BLaER1 treated with 17β-estradiol and CSF1 and Interleukin-3, amounts not matched to agents 10 nM and 100 nM (cell line): ENCODE measurements at regions not wholly inside any gene's neighbourhood (a gene's known extent, or its start where the extent isn't known, plus 50 kb on each side); places are given as distances from the start of the nearest gene placed in this dataset.

Source experiments
- H3K27ac ChIP-seq, 11 experiments: shearing (Covaris generic); formaldehyde crosslinking; 2 replicates each; pipeline ENCODE4 v1.8.1; 2022
- H3K27me3 ChIP-seq, 11 experiments: shearing (Covaris generic); formaldehyde crosslinking; 2 replicates each; pipeline ENCODE4 v1.8.1; 2022
- H3K36me3 ChIP-seq, 11 experiments: shearing (Covaris generic); formaldehyde crosslinking; 2 replicates each; pipeline ENCODE4 v1.8.1; 2022
- H3K4me1 ChIP-seq, 10 experiments: shearing (Covaris generic); formaldehyde crosslinking; 2 replicates each; pipeline ENCODE4 v1.8.1; 2022
- H3K4me2 ChIP-seq, 11 experiments: shearing (Covaris generic); formaldehyde crosslinking; 2 replicates each; pipeline ENCODE4 v1.8.1; 2022
- H3K4me3 ChIP-seq, 10 experiments: shearing (Covaris generic); formaldehyde crosslinking; 2 replicates each; pipeline ENCODE4 v1.8.1; 2022
- H3K9ac ChIP-seq, 11 experiments: shearing (Covaris generic); formaldehyde crosslinking; 2 replicates each; pipeline ENCODE4 v1.8.1; 2022
- H3K9me3 ChIP-seq, 11 experiments: shearing (Covaris generic); formaldehyde crosslinking; replicated peaks in 1 of 11; 2 replicates each; pipeline ENCODE4 v1.8.1; 2022
- H4K20me1 ChIP-seq, 11 experiments: shearing (Covaris generic); formaldehyde crosslinking; 2 replicates each; pipeline ENCODE4 v1.8.1; 2022
- Cebpa-rat ChIP-seq, 11 experiments: shearing (Covaris generic); IDR thresholded peaks; 2 replicates each; pipeline ENCODE4 v1.8.1; 2022

DNA sequence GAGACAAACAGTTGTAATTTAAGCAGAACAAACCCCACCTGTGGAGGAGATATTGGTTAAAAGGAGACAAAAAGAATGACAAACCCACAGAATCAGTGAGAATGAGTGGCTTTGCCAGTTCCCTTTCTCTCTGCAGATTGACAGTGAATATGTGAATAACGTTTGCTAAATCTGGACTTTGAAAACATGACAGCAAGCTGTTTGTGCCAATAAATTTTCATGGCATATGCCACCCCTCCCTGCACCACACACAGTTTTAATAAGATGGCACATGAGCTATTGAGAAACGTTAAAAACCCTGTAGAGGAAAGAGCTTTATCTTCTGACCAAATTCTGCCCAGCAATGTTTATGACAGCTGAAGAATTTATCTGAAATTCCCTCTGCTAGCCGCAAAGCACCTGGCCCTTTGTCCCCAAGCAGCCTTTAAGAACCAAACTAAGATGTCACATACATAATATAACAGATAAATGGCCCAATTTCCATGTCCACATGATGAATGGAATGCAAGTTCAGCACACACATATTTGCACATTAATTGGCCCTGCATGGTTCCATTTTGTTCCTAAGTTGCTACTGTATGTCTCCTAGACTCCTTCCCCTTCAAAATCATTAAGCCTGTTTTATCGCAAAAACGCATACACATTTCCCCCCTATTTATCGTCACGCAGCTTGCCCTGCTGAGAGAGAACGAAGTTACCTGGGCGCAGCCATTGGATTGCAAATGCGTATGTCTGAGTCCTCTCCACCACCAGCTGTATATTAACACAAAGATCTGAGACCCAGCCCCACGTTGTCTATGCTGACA lies 773.5 kb upstream of the EEF2KMT start:
- Histone ChIP-seq H4K20me1 (no peaks in the 10 kb centered on the region), H3K9ac (no peak overlapping the region), H3K4me3 (no peak overlapping the region), H3K36me3 (no peaks in the 10 kb centered on the region), H3K4me2 (no peak overlapping the region), H3K27ac (no peak overlapping the region), H3K9me3 (no peaks in the 10 kb centered on the region), H3K4me1 (peaks cover 0 to 8% (median 0%) of the 10 kb centered on the region in 10 experiments; a peak in 8 of 20 replicates), H3K27me3 (no peaks in the 10 kb centered on the region)
- TF ChIP-seq Cebpa-rat (IDR thresholded peaks at IDR 0.05): no peak

DNA sequence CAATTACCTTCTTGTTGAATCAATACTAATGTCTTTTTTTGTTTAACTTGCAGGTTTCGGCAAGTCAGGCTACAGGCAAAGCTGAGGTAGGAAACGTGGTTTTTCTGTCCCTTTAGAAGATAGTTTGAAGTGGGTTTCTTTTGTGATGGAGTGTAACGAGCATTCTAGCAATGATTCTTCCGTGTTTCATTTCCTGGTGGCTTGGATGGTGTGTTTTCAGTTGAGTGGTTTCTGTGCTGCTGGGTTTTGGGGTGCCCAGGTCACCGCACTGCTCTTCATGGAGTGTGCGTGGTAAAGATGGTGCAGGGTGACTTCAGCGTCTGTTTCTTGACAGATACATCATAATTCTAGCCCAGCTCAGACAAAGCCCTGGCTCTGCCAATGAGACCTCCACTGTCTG lies 769.7 kb upstream of the EEF2KMT start:
- Histone ChIP-seq H3K4me3 (no peak overlapping the region), H3K9ac (no peak overlapping the region), H3K27me3 (no peaks in the 10 kb centered on the region), H4K20me1 (no peaks in the 10 kb centered on the region), H3K36me3 (no peaks in the 10 kb centered on the region), H3K9me3 (no peaks in the 10 kb centered on the region), H3K27ac (no peak overlapping the region), H3K4me1 (peaks cover 0 to 8% (median 0%) of the 10 kb centered on the region in 10 experiments; a peak in 8 of 20 replicates), H3K4me2 (peak overlapping the region in 7 of 11 experiments; percentile 3 to 46 (median 19); a peak in 8 of 22 replicates)
- TF ChIP-seq Cebpa-rat (IDR thresholded peaks at IDR 0.05): no peak

DNA sequence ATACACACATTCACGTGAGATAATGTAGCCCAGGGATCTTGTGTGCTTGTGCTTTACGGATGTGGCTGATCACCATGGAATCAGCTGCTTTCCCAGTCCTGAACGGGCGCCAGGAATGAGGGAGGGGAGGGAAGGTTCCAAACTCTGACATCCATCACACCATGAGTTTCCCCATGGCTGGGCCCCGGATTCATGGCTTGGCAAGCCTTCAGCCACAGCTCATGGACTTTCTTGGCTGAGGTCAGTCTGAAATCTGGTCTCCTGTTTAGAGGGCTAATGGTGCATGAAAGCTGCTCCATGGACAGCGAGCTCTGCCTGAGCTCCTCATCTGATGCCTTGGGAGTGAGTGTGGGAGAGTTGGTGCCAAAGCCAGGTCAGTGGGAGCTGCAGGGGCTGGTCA lies 767.6 kb upstream of the EEF2KMT start:
- Histone ChIP-seq H3K9ac (no peak overlapping the region), H4K20me1 (no peaks in the 10 kb centered on the region), H3K36me3 (no peaks in the 10 kb centered on the region), H3K4me3 (no peak overlapping the region), H3K27me3 (no peaks in the 10 kb centered on the region), H3K4me2 (no peak overlapping the region), H3K27ac (no peak overlapping the region), H3K4me1 (peaks cover 0 to 8% (median 0%) of the 10 kb centered on the region in 10 experiments; a peak in 8 of 20 replicates), H3K9me3 (no peaks in the 10 kb centered on the region)
- no peak for TF ChIP-seq Cebpa-rat (IDR thresholded peaks at IDR 0.05)

DNA sequence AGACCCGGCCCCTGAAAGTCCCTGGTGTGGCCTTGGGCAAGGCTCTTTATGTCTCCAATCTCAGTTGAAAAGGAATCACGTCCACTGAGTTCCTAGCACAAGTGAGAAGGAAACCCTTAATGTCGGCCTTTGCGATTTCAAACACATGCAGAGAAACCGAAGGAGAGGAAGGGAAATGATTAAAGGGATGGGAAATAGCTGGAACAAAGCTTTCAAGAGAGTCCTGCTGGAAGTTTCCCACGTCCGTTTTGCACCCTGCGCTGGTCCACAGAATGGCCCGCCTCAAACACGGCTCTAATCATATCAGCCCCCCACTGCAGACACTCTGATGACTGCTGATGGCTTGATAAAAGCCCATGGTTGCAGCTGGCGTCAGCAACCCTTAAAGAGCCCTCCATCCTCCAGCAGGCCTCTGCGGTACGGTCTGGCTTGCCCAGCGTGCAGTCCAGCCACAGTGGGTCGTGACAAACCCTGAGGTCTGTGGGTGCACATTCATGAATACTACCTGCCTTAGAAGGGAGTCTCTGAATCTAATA lies 765.5 kb upstream of the EEF2KMT start:
- Histone ChIP-seq H3K27me3 (no peaks in the 10 kb centered on the region), H3K4me2 (no peak overlapping the region), H3K9me3 (no peaks in the 10 kb centered on the region), H3K4me1 (peaks cover 0 to 8% (median 0%) of the 10 kb centered on the region in 10 experiments; a peak in 8 of 20 replicates), H3K36me3 (no peaks in the 10 kb centered on the region), H3K9ac (no peak overlapping the region), H3K4me3 (no peak overlapping the region), H4K20me1 (no peaks in the 10 kb centered on the region), H3K27ac (no peak overlapping the region)
- no peak for TF ChIP-seq Cebpa-rat (IDR thresholded peaks at IDR 0.05)

DNA sequence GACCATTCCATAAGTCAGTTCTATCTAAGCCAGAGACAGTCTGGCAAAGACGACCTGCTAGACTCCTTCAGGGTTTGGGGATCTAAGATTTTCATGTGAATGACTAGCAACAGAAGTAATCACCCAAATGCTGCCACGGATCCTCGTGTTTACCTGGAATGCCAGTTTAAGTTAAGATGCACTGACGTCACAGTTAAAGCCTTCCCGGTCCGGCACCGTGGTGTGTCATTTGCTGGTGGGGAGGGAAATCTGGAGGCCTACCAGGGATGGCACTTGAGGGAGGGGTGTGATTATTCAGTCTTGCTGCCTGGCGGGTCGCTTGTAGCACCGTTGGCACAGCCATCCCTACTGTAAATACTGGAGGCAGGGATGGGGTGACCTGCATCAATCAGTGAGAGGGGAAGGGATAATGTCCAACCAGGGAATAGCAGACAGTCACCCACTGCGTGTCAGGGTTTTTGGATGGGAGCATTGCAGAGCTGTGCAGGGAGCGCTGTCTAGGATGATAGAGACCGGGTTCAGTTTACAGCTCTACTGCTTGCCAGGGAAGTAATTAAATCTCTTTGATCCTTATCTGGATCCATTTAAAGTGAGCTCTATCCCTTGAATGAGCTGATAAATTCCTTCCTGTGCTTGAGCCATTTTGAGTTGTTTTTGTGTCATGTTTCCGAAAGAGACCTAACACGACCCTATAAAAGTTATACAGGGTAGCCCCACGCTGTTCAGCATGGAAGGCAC lies 764.7 kb upstream of the EEF2KMT start:
- no peaks in the 10 kb centered on the region for H3K9me3 ChIP-seq
- no peaks in the 10 kb centered on the region for H4K20me1 ChIP-seq
- no peaks in the 10 kb centered on the region for H3K36me3 ChIP-seq
- TF ChIP-seq Cebpa-rat (IDR thresholded peaks at IDR 0.05): no peak
- peaks cover 0 to 7% (median 0%) of the 10 kb centered on the region in 10 experiments; a peak in 8 of 20 replicates for H3K4me1 ChIP-seq
- no peak overlapping the region for H3K4me3 ChIP-seq
- H3K4me2 ChIP-seq: no peak overlapping the region
- H3K27me3 ChIP-seq: no peaks in the 10 kb centered on the region
- no peak overlapping the region for H3K9ac ChIP-seq
- no peak overlapping the region for H3K27ac ChIP-seq

DNA sequence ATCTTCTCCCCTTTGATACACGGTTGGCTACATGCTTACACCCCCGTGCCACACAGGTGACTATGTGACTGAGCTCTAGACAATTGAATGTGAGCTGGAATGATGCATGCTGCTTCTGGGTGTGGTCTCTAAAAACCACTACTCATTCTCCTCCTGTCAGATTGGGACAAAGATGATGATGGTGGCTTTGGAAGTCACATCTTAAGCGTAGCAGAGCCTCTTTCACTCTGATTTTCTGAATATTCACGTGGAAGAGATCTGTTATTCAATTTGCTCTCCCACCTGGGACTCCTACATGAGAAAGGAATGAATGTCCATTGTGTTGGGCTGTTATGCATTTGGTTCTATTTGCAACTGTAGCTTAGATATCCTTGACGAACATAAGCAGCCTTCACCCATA lies 763.6 kb upstream of the EEF2KMT start:
- no peaks in the 10 kb centered on the region for H3K4me1 ChIP-seq
- H3K9me3 ChIP-seq: no peaks in the 10 kb centered on the region
- no peak overlapping the region for H3K4me2 ChIP-seq
- H3K27me3 ChIP-seq: no peaks in the 10 kb centered on the region
- H3K4me3 ChIP-seq: no peak overlapping the region
- H3K9ac ChIP-seq: no peak overlapping the region
- H3K36me3 ChIP-seq: no peaks in the 10 kb centered on the region
- no peaks in the 10 kb centered on the region for H4K20me1 ChIP-seq
- no peak overlapping the region for H3K27ac ChIP-seq
- TF ChIP-seq Cebpa-rat (IDR thresholded peaks at IDR 0.05): no peak

DNA sequence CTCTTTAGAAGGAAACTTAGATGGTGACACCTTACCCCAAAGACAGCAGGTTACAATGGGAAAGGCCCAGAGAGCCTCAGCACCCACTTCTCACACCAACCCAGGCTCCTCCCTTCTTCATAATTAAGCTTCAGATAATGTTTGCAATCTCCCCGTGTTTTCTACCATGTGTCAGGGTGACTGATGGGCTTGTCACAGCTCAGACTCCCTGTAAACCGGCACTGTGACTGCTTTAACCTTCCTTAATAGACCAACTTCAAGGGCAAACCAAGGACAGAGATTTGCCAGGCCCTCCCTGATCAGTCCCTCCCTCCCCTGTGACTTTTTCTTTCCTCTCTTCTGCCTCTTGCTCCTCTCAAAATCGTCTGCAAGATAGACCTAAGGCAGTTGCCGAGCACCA lies 760.6 kb upstream of the EEF2KMT start:
- no peak overlapping the region for H3K4me2 ChIP-seq
- no peak for TF ChIP-seq Cebpa-rat (IDR thresholded peaks at IDR 0.05)
- H3K9me3 ChIP-seq: no peaks in the 10 kb centered on the region
- H3K27ac ChIP-seq: no peak overlapping the region
- H4K20me1 ChIP-seq: no peaks in the 10 kb centered on the region
- H3K9ac ChIP-seq: no peak overlapping the region
- no peaks in the 10 kb centered on the region for H3K36me3 ChIP-seq
- H3K27me3 ChIP-seq: no peaks in the 10 kb centered on the region
- no peak overlapping the region for H3K4me3 ChIP-seq
- H3K4me1 ChIP-seq: no peaks in the 10 kb centered on the region

DNA sequence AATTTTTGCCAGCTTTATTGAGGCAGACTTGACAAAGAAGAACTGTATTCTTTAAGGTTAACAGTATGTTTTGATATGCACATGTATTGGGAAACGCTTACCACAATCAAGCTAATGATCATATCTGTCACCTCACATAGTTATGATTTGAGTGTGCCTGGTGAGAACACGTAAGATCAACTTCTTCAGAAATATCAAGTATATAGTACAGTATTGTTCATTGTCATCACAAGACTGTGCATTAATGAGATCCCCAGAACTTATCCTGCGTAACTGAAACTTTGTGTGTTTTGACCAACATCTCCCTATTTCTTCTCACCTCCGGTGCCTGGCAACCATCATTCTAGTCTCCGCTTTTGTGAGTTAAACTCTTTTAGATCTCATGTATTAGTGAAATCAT lies 756.4 kb upstream of the EEF2KMT start:
- no peaks in the 10 kb centered on the region for H3K36me3 ChIP-seq
- no peaks in the 10 kb centered on the region for H4K20me1 ChIP-seq
- no peaks in the 10 kb centered on the region for H3K27me3 ChIP-seq
- H3K4me3 ChIP-seq: no peak overlapping the region
- no peaks in the 10 kb centered on the region for H3K9me3 ChIP-seq
- no peak overlapping the region for H3K27ac ChIP-seq
- no peak for TF ChIP-seq Cebpa-rat (IDR thresholded peaks at IDR 0.05)
- no peak overlapping the region for H3K9ac ChIP-seq
- H3K4me1 ChIP-seq: no peaks in the 10 kb centered on the region
- H3K4me2 ChIP-seq: no peak overlapping the region

DNA sequence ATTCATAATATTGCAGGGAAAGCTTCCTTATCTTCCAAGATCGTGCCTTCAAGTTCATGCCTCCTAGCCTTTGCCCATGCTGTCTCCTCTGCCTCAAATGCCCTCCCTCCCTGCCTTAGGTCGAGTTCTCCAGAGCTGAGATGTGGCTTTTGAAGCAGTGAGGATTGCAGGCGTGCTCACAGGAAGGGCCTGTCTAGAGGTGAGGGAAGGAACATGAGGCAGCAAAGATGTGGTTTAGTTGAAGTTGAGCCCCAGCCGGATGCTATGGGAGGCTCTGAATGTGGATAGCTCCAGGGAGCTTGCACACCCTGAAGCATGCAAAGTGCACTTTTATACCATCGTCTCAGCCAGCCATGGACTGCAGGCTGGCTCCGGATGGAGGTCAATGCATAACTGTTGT lies 754.6 kb upstream of the EEF2KMT start:
- Histone ChIP-seq H3K4me1 (no peaks in the 10 kb centered on the region), H3K9ac (no peak overlapping the region), H3K27me3 (no peaks in the 10 kb centered on the region), H4K20me1 (no peaks in the 10 kb centered on the region), H3K4me3 (no peak overlapping the region), H3K27ac (no peak overlapping the region), H3K4me2 (no peak overlapping the region), H3K36me3 (no peaks in the 10 kb centered on the region), H3K9me3 (no peaks in the 10 kb centered on the region)
- TF ChIP-seq Cebpa-rat (IDR thresholded peaks at IDR 0.05): no peak
